ENCODE measurements at regions not wholly inside any gene's neighbourhood (a gene's known extent, or its start where the extent isn't known, plus 50 kb on each side); places are given as distances from the start of the nearest gene placed in this dataset.

- WGBS, 3 donors = 9 to 18% (median 16%) methylated on average over 1 of the region's 1 CpG
- Histone ChIP-seq H3K27ac (no peak overlapping the region), H3K36me3 (no peaks in the 10 kb centered on the region), H3K9me3 (no peaks in the 10 kb centered on the region), H3K27me3 (no peaks in the 10 kb centered on the region), H3K4me1 (ENCODE audit: insufficient read depth) (peaks cover 2% of the 10 kb centered on the region), H3K4me3 (no peak overlapping the region)
- TF ChIP-seq EP300 (IDR thresholded peaks at IDR 0.05) = no peak
- no peak for TF ChIP-seq POLR2A (IDR thresholded peaks at IDR 0.05)
- TF ChIP-seq CTCF (IDR thresholded peaks at IDR 0.05) = no peak
- intact Hi-C loops (cut with DNase I) = no loop called here
- DNase-seq = no peak
Measured at GRCh38 chrX:134144231-134144630, 92.8 kb upstream of the CCDC160 start.

- no peak for DNase-seq
- Histone ChIP-seq H3K9me3 (no peaks in the 10 kb centered on the region), H3K36me3 (no peaks in the 10 kb centered on the region), H3K4me3 (no peak overlapping the region), H3K27me3 (no peaks in the 10 kb centered on the region), H3K4me1 (ENCODE audit: insufficient read depth) (peaks cover 2% of the 10 kb centered on the region), H3K27ac (no peak overlapping the region)
- TF ChIP-seq EP300 (IDR thresholded peaks at IDR 0.05) = no peak
- no peak for TF ChIP-seq CTCF (IDR thresholded peaks at IDR 0.05)
- no peak for TF ChIP-seq POLR2A (IDR thresholded peaks at IDR 0.05)
- intact Hi-C loops (cut with DNase I) = no loop called here
- 72 to 84% (median 78%) methylated on average over 6 of the region's 6 CpGs for WGBS, 3 donors
Measured at GRCh38 chrX:134146493-134146892, 90.5 kb upstream of the CCDC160 start.

GRCh38 chrX:134148172-134148692 is 88.8 kb upstream of the CCDC160 start:
- H3K4me3 ChIP-seq = no peak overlapping the region
- no peak overlapping the region for H3K27ac ChIP-seq
- TF ChIP-seq POLR2A (IDR thresholded peaks at IDR 0.05) = no peak
- no peak for TF ChIP-seq CTCF (IDR thresholded peaks at IDR 0.05)
- no peak for TF ChIP-seq EP300 (IDR thresholded peaks at IDR 0.05)
- H3K4me1 ChIP-seq (ENCODE audit: insufficient read depth) = peaks cover 2% of the 10 kb centered on the region
- H3K27me3 ChIP-seq = no peaks in the 10 kb centered on the region
- peak in 1 of 5 donors; percentile 15 for DNase-seq
- intact Hi-C loops (cut with DNase I) = no loop called here
- H3K9me3 ChIP-seq = no peaks in the 10 kb centered on the region
- 40 to 50% (median 40%) methylated on average over 9 of the region's 9 CpGs for WGBS, 3 donors
- H3K36me3 ChIP-seq = no peaks in the 10 kb centered on the region

GRCh38 chrX:134158821-134159512 is 78.0 kb upstream of the CCDC160 start:
- Histone ChIP-seq H3K4me3 (no peak overlapping the region), H3K36me3 (no peaks in the 10 kb centered on the region), H3K27me3 (no peaks in the 10 kb centered on the region), H3K9me3 (no peaks in the 10 kb centered on the region), H3K27ac (no peak overlapping the region), H3K4me1 (ENCODE audit: insufficient read depth) (no peaks in the 10 kb centered on the region)
- TF ChIP-seq POLR2A (IDR thresholded peaks at IDR 0.05) (no peak), EP300 (IDR thresholded peaks at IDR 0.05) (no peak), CTCF (IDR thresholded peaks at IDR 0.05) (no peak)
- intact Hi-C loops (cut with DNase I) = no loop called here
- no peak for DNase-seq
- 65 to 77% (median 68%) methylated on average over 5 of the region's 5 CpGs for WGBS, 3 donors
